ENCODE measurements at regions not wholly inside any gene's neighbourhood (a gene's known extent, or its start where the extent isn't known, plus 50 kb on each side); places are given as distances from the start of the nearest gene placed in this dataset.

- TF ChIP-seq POLR2A (IDR thresholded peaks at IDR 0.05) (no peak), CTCF (IDR thresholded peaks at IDR 0.05) (no peak)
Measured at GRCh38 chr2:128530025-128530573, 211.4 kb upstream of the HS6ST1 start.
